DOHH2 (cell line): ENCODE measurements at regions not wholly inside any gene's neighbourhood (a gene's known extent, or its start where the extent isn't known, plus 50 kb on each side); places are given as distances from the start of the nearest gene placed in this dataset.
"Not testable (repeated sequence)": the region's sequence is repeated elsewhere in the genome, so short reads cannot be mapped to it uniquely, and the experiment has no call there.

Experiments
- H3F3A ChIP-seq: fragments of 200-600 bp; sonication (generic), shearing (Covaris generic); 2 replicates; pipeline ENCODE4 v1.6.0; 2016; ENCODE audit warnings: antibody characterized with exemption, mild to moderate bottlenecking; ENCODE audit not compliant: control insufficient read depth, insufficient read depth
- H3K27ac ChIP-seq: fragments of 200-600 bp; sonication (generic); 2 replicates; pipeline ENCODE4 v1.5.1; 2014; ENCODE audit warnings: low read depth, mild to moderate bottlenecking, low read length, moderate library complexity
- H3K27me3 ChIP-seq: fragments of 200-600 bp; sonication (generic); 2 replicates; pipeline ENCODE4 v1.6.1; 2014; ENCODE audit warnings: mild to moderate bottlenecking, low read length, mixed read lengths; ENCODE audit not compliant: control insufficient read depth
- H3K36me3 ChIP-seq: fragments of 200-600 bp; sonication (generic); 2 replicates; pipeline ENCODE4 v1.6.1; 2014; ENCODE audit warnings: mild to moderate bottlenecking, low read length, moderate library complexity, mixed read lengths; ENCODE audit not compliant: control insufficient read depth
- H3K4me1 ChIP-seq: fragments of 200-600 bp; sonication (generic); 2 replicates; pipeline ENCODE4 v1.6.1; 2014; ENCODE audit warnings: mild to moderate bottlenecking, low read length, mixed read lengths; ENCODE audit not compliant: control insufficient read depth
- H3K4me2 ChIP-seq: fragments of 200-600 bp; sonication (generic); 2 replicates; pipeline ENCODE4 v1.6.0; 2014; ENCODE audit warnings: mild to moderate bottlenecking, low read length, moderate library complexity
- H3K4me3 ChIP-seq: fragments of 200-600 bp; sonication (generic); 2 replicates; pipeline ENCODE4 v1.5.1; 2014; ENCODE audit warnings: mild to moderate bottlenecking, low read length, mixed read lengths
- H3K79me2 ChIP-seq: fragments of 200-600 bp; sonication (generic); 2 replicates; pipeline ENCODE4 v1.6.1; 2014; ENCODE audit warnings: mild to moderate bottlenecking, low read length, mixed read lengths; ENCODE audit not compliant: control insufficient read depth
- H3K9me2 ChIP-seq: fragments of 200-600 bp; sonication (generic); replicated peaks from 2 replicates; pipeline ENCODE4 v1.6.1; 2014; ENCODE audit warnings: mild to moderate bottlenecking, low read length, mixed read lengths; ENCODE audit not compliant: control insufficient read depth
- H3K9me3 ChIP-seq: fragments of 200-600 bp; sonication (generic); 2 replicates; pipeline ENCODE4 v1.6.1; 2014; ENCODE audit warnings: antibody characterized with exemption, low read length, mixed read lengths; ENCODE audit not compliant: control insufficient read depth, insufficient read depth
- H4K20me1 ChIP-seq: fragments of 200-600 bp; sonication (generic); 2 replicates; pipeline ENCODE4 v1.6.0; 2014; ENCODE audit warnings: low read depth, mild to moderate bottlenecking, antibody characterized with exemption, low read length, moderate library complexity; ENCODE audit not compliant: control insufficient read depth, insufficient read depth
- CTCF ChIP-seq: fragments of 200-600 bp; sonication (generic); IDR thresholded peaks from one replicate; pipeline ENCODE4 v1.5.1; 2014; ENCODE audit warnings: antibody characterized with exemption, mild to moderate bottlenecking, low read depth, low read length; ENCODE audit not compliant: poor library complexity, severe bottlenecking
- EZH2phosphoT487 ChIP-seq: fragments of 200-600 bp; sonication (generic); IDR thresholded peaks from 2 replicates; pipeline ENCODE4 v1.6.1; 2017; ENCODE audit warnings: borderline replicate concordance, mild to moderate bottlenecking, antibody characterized with exemption, low read length, moderate library complexity, mixed read lengths

DNA sequence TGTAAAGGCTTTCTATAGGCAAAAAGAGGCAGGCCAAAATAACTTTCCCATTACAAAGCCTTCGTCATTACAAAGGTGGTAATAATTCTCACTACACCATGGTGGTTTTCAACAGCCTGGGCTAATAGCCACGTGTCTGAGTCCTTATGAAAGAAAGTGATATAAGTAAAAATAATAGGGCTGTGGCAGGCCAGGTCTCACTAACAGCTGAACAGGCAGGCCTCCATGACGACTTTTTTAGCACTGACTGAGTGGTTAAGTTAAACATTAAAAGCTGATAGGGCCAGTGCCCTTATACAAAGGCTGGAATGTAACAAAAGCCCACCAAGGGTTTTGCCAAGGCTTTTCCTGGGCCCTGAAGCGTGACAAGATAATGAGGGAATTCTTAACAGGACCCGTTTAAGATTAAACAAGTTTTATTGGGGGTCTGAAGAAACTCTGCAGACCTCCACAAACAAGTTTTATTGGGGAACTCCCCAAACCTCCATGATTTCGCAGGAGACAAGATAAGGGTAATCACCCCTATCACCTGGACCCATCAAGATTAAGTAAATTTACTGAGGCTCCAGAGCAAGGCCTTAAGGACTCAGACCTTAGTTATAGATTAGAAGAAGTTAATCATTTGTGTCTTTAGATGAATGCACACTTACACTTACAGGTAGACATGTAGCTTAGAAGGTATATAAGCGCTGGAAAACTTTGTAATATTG is 412.9 kb downstream of the CHSY3 start:
- Histone ChIP-seq H3K4me3 (no peak overlapping the region), H3K4me1 (peaks cover 8% of the 10 kb centered on the region), H3K9me2 (no peaks in the 10 kb centered on the region), H3F3A (no peaks in the 10 kb centered on the region), H3K9me3 (peaks cover 24% of the 10 kb centered on the region), H3K27me3 (no peaks in the 10 kb centered on the region), H3K36me3 (peaks cover 7% of the 10 kb centered on the region), H3K27ac (no peak overlapping the region), H4K20me1 (no peaks in the 10 kb centered on the region), H3K4me2 (no peak overlapping the region), H3K79me2 (no peaks in the 10 kb centered on the region)
- TF ChIP-seq CTCF (no peak), EZH2phosphoT487 (no peak)

DNA sequence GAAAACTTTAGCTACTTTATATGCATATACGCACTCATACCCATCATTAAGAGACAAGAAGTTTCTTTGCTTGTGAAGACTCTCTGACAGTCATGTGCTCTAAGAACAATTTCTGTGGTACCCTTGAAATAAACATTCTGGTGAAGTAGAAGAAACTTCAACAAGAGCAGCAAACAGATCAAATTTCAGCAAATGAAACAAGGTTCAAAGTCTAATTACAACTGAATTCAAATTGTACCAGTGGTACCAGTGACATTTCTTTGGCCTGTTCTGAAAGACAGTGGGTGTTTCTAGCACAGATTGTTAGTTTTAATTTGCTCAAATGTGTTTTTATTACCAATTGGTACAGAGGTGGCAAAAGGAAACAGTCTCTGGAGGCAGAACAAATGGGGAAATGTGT is 391.0 kb downstream of the CHSY3 start:
- TF ChIP-seq EZH2phosphoT487 (no peak), CTCF (no peak)
- Histone ChIP-seq H3K36me3 (no peaks in the 10 kb centered on the region), H3K4me2 (no peak overlapping the region), H3K9me3 (no peaks in the 10 kb centered on the region; the same call in 1 of the 2 replicates), H3K4me1 (no peaks in the 10 kb centered on the region), H3K4me3 (no peak overlapping the region), H3K79me2 (no peaks in the 10 kb centered on the region), H3F3A (no peaks in the 10 kb centered on the region), H3K9me2 (no peaks in the 10 kb centered on the region), H4K20me1 (no peaks in the 10 kb centered on the region), H3K27ac (no peak overlapping the region), H3K27me3 (no peaks in the 10 kb centered on the region)

GRCh38 chr5:130294798-130295197 is 390.5 kb downstream of the CHSY3 start:
- not testable (repeated sequence) for H3K4me1 ChIP-seq, H3K36me3 ChIP-seq, H3K9me3 ChIP-seq, H4K20me1 ChIP-seq, H3K4me2 ChIP-seq, H3F3A ChIP-seq, H3K79me2 ChIP-seq, H3K27ac ChIP-seq, H3K9me2 ChIP-seq, H3K27me3 ChIP-seq, H3K4me3 ChIP-seq

DNA sequence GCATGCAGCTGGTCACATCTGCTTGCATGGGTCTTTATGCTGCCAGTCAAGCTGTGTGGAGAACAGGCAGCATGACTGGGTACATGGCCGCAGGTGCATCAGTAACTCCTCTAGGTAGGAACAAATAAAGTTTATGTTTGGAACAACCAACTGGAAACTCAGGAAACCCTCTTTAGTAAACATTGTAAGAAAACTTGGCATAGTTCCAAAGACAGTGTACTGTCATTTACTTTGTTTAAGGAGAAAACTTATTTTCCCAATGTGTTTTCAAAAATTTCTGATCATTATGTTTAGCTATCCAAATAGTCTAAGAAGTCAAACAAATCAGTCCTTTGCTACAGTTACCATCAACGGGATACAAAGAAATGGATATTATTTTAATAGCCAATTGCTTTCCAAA is 386.0 kb downstream of the CHSY3 start:
- no peaks in the 10 kb centered on the region for H3K9me3 ChIP-seq
- H3K4me3 ChIP-seq, result no peak overlapping the region
- no peaks in the 10 kb centered on the region for H4K20me1 ChIP-seq
- no peaks in the 10 kb centered on the region for H3K36me3 ChIP-seq
- H3K9me2 ChIP-seq, result no peaks in the 10 kb centered on the region
- H3K4me1 ChIP-seq, result no peaks in the 10 kb centered on the region
- H3K4me2 ChIP-seq, result no peak overlapping the region
- H3F3A ChIP-seq, result no peaks in the 10 kb centered on the region
- H3K79me2 ChIP-seq, result no peaks in the 10 kb centered on the region
- no peak overlapping the region for H3K27ac ChIP-seq
- H3K27me3 ChIP-seq, result no peaks in the 10 kb centered on the region
- TF ChIP-seq CTCF (no peak), EZH2phosphoT487 (no peak)
